Activated CD4-positive, alpha-beta T cell treated with anti-CD3 and anti-CD28 coated beads for 48 hours (primary cell): ENCODE measurements at regions not wholly inside any gene's neighbourhood (a gene's known extent, or its start where the extent isn't known, plus 50 kb on each side); places are given as distances from the start of the nearest gene placed in this dataset.
"Not testable (repeated sequence)": the region's sequence is repeated elsewhere in the genome, so short reads cannot be mapped to it uniquely, and the experiment has no call there.

Source experiments
- DNase-seq: peaks from one replicate; pipeline ENCODE4 v3.0.0-alpha.2; 2020

- no peak for DNase-seq
These were observed 59.7 kb downstream of the HMGB3 start for GRCh38 chrX:151042842-151043241.

- not testable (repeated sequence) for DNase-seq
These were observed 83.2 kb downstream of the HMGB3 start for GRCh38 chrX:151066373-151066772.

GRCh38 chrX:151073767-151074166 is 90.6 kb downstream of the HMGB3 start:
- no peak for DNase-seq

GRCh38 chrX:151081016-151081415 is 95.4 kb upstream of the GPR50 start:
- no peak for DNase-seq

- DNase-seq: peak; percentile 71
These were observed 94.1 kb upstream of the GPR50 start for GRCh38 chrX:151082077-151082948.

- no peak for DNase-seq
These were observed 91.9 kb upstream of the GPR50 start for GRCh38 chrX:151084454-151084853.

GRCh38 chrX:151085207-151085606 is 91.2 kb upstream of the GPR50 start:
- no peak for DNase-seq

- DNase-seq: no peak
These were observed 88.2 kb upstream of the GPR50 start for GRCh38 chrX:151088221-151088620.

- no peak for DNase-seq
These were observed 77.4 kb upstream of the GPR50 start for GRCh38 chrX:151099001-151099400.

GRCh38 chrX:151100799-151101198 is 75.6 kb upstream of the GPR50 start:
- DNase-seq: no peak

- not testable (repeated sequence) for DNase-seq
These were observed 63.2 kb upstream of the GPR50 start for GRCh38 chrX:151113200-151113599.
